Progenitor cell of endocrine pancreas (in vitro differentiated cells): ENCODE measurements at regions not wholly inside any gene's neighbourhood (a gene's known extent, or its start where the extent isn't known, plus 50 kb on each side); places are given as distances from the start of the nearest gene placed in this dataset.

Experiments used
- DNase-seq: peaks from one replicate; pipeline ENCODE4 v3.0.0; 2021; ENCODE audit warnings: low spot score; ENCODE audit not compliant: unreplicated experiment
- H3K27ac Mint-ChIP-seq: 2 replicates; pipeline ENCODE4 v1.8.0; 2021; ENCODE audit warnings: mild to moderate bottlenecking, moderate library complexity, mixed read lengths
- H3K27me3 Mint-ChIP-seq: 2 replicates; pipeline ENCODE4 v1.8.0; 2021; ENCODE audit warnings: mixed read lengths
- H3K36me3 Mint-ChIP-seq: 2 replicates; pipeline ENCODE4 v1.8.0; 2022; ENCODE audit warnings: mixed read lengths; ENCODE audit not compliant: insufficient read depth
- H3K4me1 Mint-ChIP-seq: 2 replicates; pipeline ENCODE4 v1.8.0; 2021; ENCODE audit warnings: low read depth, mixed read lengths
- H3K4me3 Mint-ChIP-seq: 2 replicates; pipeline ENCODE4 v1.8.0; 2021; ENCODE audit warnings: low read depth, mild to moderate bottlenecking, moderate library complexity, mixed read lengths
- H3K9me3 Mint-ChIP-seq: 2 replicates; pipeline ENCODE4 v1.8.0; 2021; ENCODE audit warnings: low read depth, mixed read lengths
- CTCF ChIP-seq: fragments of 200-600 bp; sonication (generic); IDR thresholded peaks from one replicate; pipeline ENCODE4 v1.5.0; 2021; ENCODE audit warnings: antibody characterized with exemption, mild to moderate bottlenecking; ENCODE audit not compliant: unreplicated experiment

GRCh38 chr20:55761100-55761499 lies 244.2 kb downstream of the CBLN4 start:
- H3K27me3 Mint-ChIP-seq = no peaks in the 10 kb centered on the region
- H3K27ac Mint-ChIP-seq = no peak overlapping the region
- TF ChIP-seq CTCF = no peak
- no peaks in the 10 kb centered on the region for H3K4me1 Mint-ChIP-seq
- H3K4me3 Mint-ChIP-seq = no peak overlapping the region
- no peak for DNase-seq
- peaks cover 52% of the 10 kb centered on the region for H3K9me3 Mint-ChIP-seq
- no peaks in the 10 kb centered on the region for H3K36me3 Mint-ChIP-seq

GRCh38 chr20:55760586-55760985 lies 244.7 kb downstream of the CBLN4 start:
- Mint-ChIP-seq H3K9me3 (peaks cover 47% of the 10 kb centered on the region), H3K4me1 (no peaks in the 10 kb centered on the region), H3K27me3 (no peaks in the 10 kb centered on the region), H3K4me3 (no peak overlapping the region), H3K36me3 (no peaks in the 10 kb centered on the region), H3K27ac (no peak overlapping the region)
- no peak for TF ChIP-seq CTCF
- no peak for DNase-seq

- DNase-seq = no peak
- Mint-ChIP-seq H3K9me3 (peaks cover 20% of the 10 kb centered on the region), H3K27ac (no peak overlapping the region), H3K4me3 (no peak overlapping the region), H3K27me3 (no peaks in the 10 kb centered on the region), H3K36me3 (no peaks in the 10 kb centered on the region), H3K4me1 (no peaks in the 10 kb centered on the region)
- TF ChIP-seq CTCF = no peak
Measured at GRCh38 chr20:55755861-55756260, 249.5 kb downstream of the CBLN4 start.

GRCh38 chr20:55755411-55755810 lies 249.9 kb downstream of the CBLN4 start:
- Mint-ChIP-seq H3K4me3 (no peak overlapping the region), H3K9me3 (peaks cover 22% of the 10 kb centered on the region), H3K4me1 (no peaks in the 10 kb centered on the region), H3K27ac (no peak overlapping the region), H3K27me3 (no peaks in the 10 kb centered on the region), H3K36me3 (no peaks in the 10 kb centered on the region)
- TF ChIP-seq CTCF = no peak
- no peak for DNase-seq

- Mint-ChIP-seq H3K9me3 (peaks cover 17% of the 10 kb centered on the region), H3K4me1 (no peaks in the 10 kb centered on the region), H3K36me3 (no peaks in the 10 kb centered on the region), H3K27ac (no peak overlapping the region), H3K27me3 (no peaks in the 10 kb centered on the region), H3K4me3 (no peak overlapping the region)
- TF ChIP-seq CTCF = no peak
- no peak for DNase-seq
Measured at GRCh38 chr20:55746723-55747122, 258.6 kb downstream of the CBLN4 start.
